ENCODE measurements at regions not wholly inside any gene's neighbourhood (a gene's known extent, or its start where the extent isn't known, plus 50 kb on each side); places are given as distances from the start of the nearest gene placed in this dataset.

GRCh38 chr14:71780822-71781221 is 151.4 kb upstream of the RGS6 start:
- TF ChIP-seq, protein P1, sequence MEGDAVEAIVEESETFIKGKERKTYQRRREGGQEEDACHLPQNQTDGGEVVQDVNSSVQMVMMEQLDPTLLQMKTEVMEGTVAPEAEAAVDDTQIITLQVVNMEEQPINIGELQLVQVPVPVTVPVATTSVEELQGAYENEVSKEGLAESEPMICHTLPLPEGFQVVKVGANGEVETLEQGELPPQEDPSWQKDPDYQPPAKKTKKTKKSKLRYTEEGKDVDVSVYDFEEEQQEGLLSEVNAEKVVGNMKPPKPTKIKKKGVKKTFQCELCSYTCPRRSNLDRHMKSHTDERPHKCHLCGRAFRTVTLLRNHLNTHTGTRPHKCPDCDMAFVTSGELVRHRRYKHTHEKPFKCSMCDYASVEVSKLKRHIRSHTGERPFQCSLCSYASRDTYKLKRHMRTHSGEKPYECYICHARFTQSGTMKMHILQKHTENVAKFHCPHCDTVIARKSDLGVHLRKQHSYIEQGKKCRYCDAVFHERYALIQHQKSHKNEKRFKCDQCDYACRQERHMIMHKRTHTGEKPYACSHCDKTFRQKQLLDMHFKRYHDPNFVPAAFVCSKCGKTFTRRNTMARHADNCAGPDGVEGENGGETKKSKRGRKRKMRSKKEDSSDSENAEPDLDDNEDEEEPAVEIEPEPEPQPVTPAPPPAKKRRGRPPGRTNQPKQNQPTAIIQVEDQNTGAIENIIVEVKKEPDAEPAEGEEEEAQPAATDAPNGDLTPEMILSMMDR (IDR thresholded peaks at IDR 0.05; ENCODE audit: insufficient read depth, low read length): no peak
- no peak for TF ChIP-seq GABPA (IDR thresholded peaks at IDR 0.05; ENCODE audit: low read depth)
